OCI-LY3 (cell line): ENCODE measurements at regions not wholly inside any gene's neighbourhood (a gene's known extent, or its start where the extent isn't known, plus 50 kb on each side); places are given as distances from the start of the nearest gene placed in this dataset.

ENCODE experiments used
- H2AFZ ChIP-seq: fragments of 200-600, 300-600 bp; shearing (Covaris generic); 2 replicates; pipeline ENCODE4 v1.6.0; 2014; ENCODE audit warnings: antibody characterized with exemption, low read depth, low read length
- H3K27ac ChIP-seq: fragments of 200-600, 300-600 bp; sonication (generic); 2 replicates; pipeline ENCODE4 v1.5.1; 2014; ENCODE audit warnings: mild to moderate bottlenecking, low read length, moderate library complexity, mixed read lengths
- H3K27me3 ChIP-seq: fragments of 200-600, 300-600 bp; sonication (generic); 2 replicates; pipeline ENCODE4 v1.6.1; 2014; ENCODE audit warnings: low read depth, low read length, mixed read lengths
- H3K36me3 ChIP-seq: fragments of 200-600, 300-600 bp; sonication (generic); replicated peaks from 2 replicates; pipeline ENCODE3; 2014; ENCODE audit warnings: low read depth, low read length, mixed read lengths
- H3K4me1 ChIP-seq: fragments of 300-600, 200-600 bp; sonication (generic); 2 replicates; pipeline ENCODE4 v1.6.1; 2014; ENCODE audit warnings: low read length, mixed read lengths
- H3K4me2 ChIP-seq: fragments of 200-600, 300-600 bp; sonication (generic); 2 replicates; pipeline ENCODE4 v1.6.1; 2014; ENCODE audit warnings: low read length, mixed read lengths
- H3K4me3 ChIP-seq: fragments of 300-600, 200-600 bp; sonication (generic); 2 replicates; pipeline ENCODE4 v1.5.1; 2014; ENCODE audit warnings: antibody characterized with exemption, mild to moderate bottlenecking, low read length, moderate library complexity
- H3K79me2 ChIP-seq: fragments of 300-600, 200-600 bp; shearing (Covaris generic); 2 replicates; pipeline ENCODE4 v1.6.1; 2014; ENCODE audit warnings: mild to moderate bottlenecking, low read length, mixed read lengths
- H3K9ac ChIP-seq: fragments of 300-600, 200-600 bp; shearing (Covaris generic); 2 replicates; pipeline ENCODE4 v1.6.0; 2014; ENCODE audit warnings: mild to moderate bottlenecking, low read length, moderate library complexity
- H3K9me3 ChIP-seq: fragments of 200-600, 300-600 bp; shearing (Covaris generic); 2 replicates; pipeline ENCODE4 v1.6.1; 2014; ENCODE audit warnings: low read length, mixed read lengths; ENCODE audit not compliant: insufficient read depth
- H4K20me1 ChIP-seq: fragments of 200-600, 300-600 bp; sonication (generic); 2 replicates; pipeline ENCODE4 v1.6.1; 2016; ENCODE audit warnings: low read length, mixed read lengths; ENCODE audit not compliant: insufficient read depth
- EZH2phosphoT487 ChIP-seq: fragments of 200-600 bp; shearing (Covaris generic); IDR thresholded peaks from 2 replicates; pipeline ENCODE4 v1.6.1; 2018; ENCODE audit warnings: antibody characterized with exemption, mixed run types, low read depth
- TF ChIP-seq, protein P1 (sequence below): fragments of 200-600, 300-600 bp; sonication (generic); IDR thresholded peaks from 2 replicates; pipeline ENCODE4 v1.5.1; 2014; ENCODE audit warnings: antibody characterized with exemption, low read length, low read depth

DNA sequence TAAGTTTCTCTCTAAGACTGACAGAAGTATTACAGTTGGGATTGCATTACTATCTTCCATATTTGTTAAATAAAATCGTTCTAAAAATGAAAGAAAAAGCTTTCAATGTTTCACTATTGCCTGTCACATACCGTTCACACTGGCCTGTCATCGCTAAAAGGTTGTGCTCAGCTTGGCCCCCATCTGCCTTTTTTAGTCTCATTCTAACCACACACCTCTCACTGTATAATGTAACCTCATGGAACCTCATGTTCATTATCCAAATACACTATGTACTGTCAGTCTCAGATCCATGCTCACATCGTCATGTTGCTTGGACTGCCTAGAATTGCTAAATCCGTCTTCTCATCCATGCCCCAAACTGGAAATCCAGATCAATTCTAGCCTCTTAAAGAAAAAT lies 637.8 kb upstream of the ROBO1 start:
- no peak overlapping the region for H3K4me3 ChIP-seq
- no peaks in the 10 kb centered on the region for H3K27me3 ChIP-seq
- no peak overlapping the region for H3K4me2 ChIP-seq
- peaks cover 7% of the 10 kb centered on the region; the same call in 1 of the 2 replicates for H3K4me1 ChIP-seq
- no peak overlapping the region for H2AFZ ChIP-seq
- no peak overlapping the region for H3K9ac ChIP-seq
- H3K36me3 ChIP-seq, result no peaks in the 10 kb centered on the region
- H3K27ac ChIP-seq, result no peak overlapping the region
- TF ChIP-seq, protein P1, sequence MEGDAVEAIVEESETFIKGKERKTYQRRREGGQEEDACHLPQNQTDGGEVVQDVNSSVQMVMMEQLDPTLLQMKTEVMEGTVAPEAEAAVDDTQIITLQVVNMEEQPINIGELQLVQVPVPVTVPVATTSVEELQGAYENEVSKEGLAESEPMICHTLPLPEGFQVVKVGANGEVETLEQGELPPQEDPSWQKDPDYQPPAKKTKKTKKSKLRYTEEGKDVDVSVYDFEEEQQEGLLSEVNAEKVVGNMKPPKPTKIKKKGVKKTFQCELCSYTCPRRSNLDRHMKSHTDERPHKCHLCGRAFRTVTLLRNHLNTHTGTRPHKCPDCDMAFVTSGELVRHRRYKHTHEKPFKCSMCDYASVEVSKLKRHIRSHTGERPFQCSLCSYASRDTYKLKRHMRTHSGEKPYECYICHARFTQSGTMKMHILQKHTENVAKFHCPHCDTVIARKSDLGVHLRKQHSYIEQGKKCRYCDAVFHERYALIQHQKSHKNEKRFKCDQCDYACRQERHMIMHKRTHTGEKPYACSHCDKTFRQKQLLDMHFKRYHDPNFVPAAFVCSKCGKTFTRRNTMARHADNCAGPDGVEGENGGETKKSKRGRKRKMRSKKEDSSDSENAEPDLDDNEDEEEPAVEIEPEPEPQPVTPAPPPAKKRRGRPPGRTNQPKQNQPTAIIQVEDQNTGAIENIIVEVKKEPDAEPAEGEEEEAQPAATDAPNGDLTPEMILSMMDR, result no peak
- no peak for TF ChIP-seq EZH2phosphoT487
- no peaks in the 10 kb centered on the region for H4K20me1 ChIP-seq
- H3K9me3 ChIP-seq, result no peaks in the 10 kb centered on the region
- H3K79me2 ChIP-seq, result no peaks in the 10 kb centered on the region

DNA sequence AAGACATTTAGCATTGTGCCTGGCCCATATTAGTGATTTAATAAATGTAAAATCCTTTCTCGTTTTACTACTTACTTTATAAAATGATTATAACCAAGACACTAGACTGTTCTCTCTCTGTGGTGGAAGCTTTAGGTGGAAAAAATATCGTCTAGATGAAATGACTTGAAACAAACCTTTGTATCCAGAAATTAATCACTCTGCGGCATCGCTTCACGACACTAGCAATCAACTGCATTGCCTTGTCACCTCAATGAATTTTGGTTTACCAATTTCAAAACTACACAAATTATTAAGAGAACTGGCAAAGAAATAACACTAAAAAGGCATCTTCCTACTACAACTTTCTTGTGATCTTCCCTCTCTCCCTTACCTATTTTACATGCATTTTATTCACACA lies 627.2 kb upstream of the ROBO1 start:
- no peak overlapping the region for H2AFZ ChIP-seq
- H3K27me3 ChIP-seq, result no peaks in the 10 kb centered on the region
- TF ChIP-seq EZH2phosphoT487, result no peak
- TF ChIP-seq, protein P1, result no peak
- H3K36me3 ChIP-seq, result no peaks in the 10 kb centered on the region
- H3K79me2 ChIP-seq, result no peaks in the 10 kb centered on the region
- H3K4me3 ChIP-seq, result peak overlapping the region; percentile 45
- H3K4me1 ChIP-seq, result peaks cover 41% of the 10 kb centered on the region
- H3K27ac ChIP-seq, result peak overlapping the region; percentile 87
- no peaks in the 10 kb centered on the region for H4K20me1 ChIP-seq
- no peaks in the 10 kb centered on the region for H3K9me3 ChIP-seq
- peak overlapping the region; percentile 68 for H3K4me2 ChIP-seq
- H3K9ac ChIP-seq, result peak overlapping the region; percentile 41

DNA sequence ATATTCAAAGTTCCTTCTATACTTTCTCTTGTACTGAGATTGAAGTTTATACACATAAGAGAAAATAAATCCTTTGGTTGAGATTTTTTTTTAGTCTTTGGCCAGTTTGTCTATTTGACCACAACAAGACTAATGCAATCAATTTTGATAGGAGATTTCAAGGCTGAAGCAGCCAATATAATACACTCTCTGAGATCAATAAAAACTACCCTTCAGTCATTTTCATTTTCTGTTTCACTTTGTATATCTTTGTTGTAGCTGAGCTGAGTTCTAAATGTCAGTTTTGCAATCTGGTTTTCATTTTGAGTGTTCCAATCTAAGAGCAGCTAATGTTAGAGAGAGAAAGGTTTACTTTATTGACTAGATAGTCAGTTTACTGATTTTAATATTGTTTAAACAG lies 623.8 kb upstream of the ROBO1 start:
- TF ChIP-seq, protein P1, result no peak
- TF ChIP-seq EZH2phosphoT487, result no peak
- no peak overlapping the region for H3K27ac ChIP-seq
- no peaks in the 10 kb centered on the region for H3K9me3 ChIP-seq
- H3K27me3 ChIP-seq, result no peaks in the 10 kb centered on the region
- H3K79me2 ChIP-seq, result no peaks in the 10 kb centered on the region
- no peak overlapping the region; the same call in 1 of the 2 replicates for H3K4me2 ChIP-seq
- no peak overlapping the region for H3K4me3 ChIP-seq
- H4K20me1 ChIP-seq, result no peaks in the 10 kb centered on the region
- H3K36me3 ChIP-seq, result no peaks in the 10 kb centered on the region
- no peak overlapping the region for H2AFZ ChIP-seq
- no peak overlapping the region for H3K9ac ChIP-seq
- peaks cover 39% of the 10 kb centered on the region for H3K4me1 ChIP-seq

DNA sequence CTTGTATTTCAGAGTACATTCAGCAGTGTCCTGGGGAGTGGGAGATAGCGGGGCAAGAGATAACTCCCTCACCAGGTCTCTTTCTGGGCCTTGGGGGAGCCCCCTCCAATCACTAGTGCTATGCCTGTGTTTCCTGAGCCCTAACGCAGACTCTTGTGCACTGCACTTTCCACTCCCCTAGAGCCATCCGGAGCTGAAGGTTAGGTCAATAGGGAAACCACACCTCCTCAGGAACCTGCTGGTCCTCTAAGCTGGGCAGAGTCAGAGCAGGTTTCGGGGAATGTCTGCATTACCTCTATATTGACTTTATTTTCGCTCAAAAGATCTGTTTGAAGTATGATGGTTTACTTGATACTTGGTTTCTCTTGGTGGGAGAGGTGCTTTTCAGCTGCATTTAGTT lies 617.0 kb upstream of the ROBO1 start:
- no peak overlapping the region for H3K4me2 ChIP-seq
- no peaks in the 10 kb centered on the region for H3K9me3 ChIP-seq
- 0 out of 2 replicates have a peak overlapping the region, but pooled peaks have one; percentile 15 for H2AFZ ChIP-seq

More for the DNA sequence above, 617.0 kb upstream of the ROBO1 start:
- no peaks in the 10 kb centered on the region for H3K79me2 ChIP-seq
- H4K20me1 ChIP-seq, result no peaks in the 10 kb centered on the region
- no peak overlapping the region for H3K9ac ChIP-seq
- H3K4me1 ChIP-seq, result no peaks in the 10 kb centered on the region
- no peak overlapping the region for H3K4me3 ChIP-seq
- H3K36me3 ChIP-seq, result no peaks in the 10 kb centered on the region
- no peak overlapping the region for H3K27ac ChIP-seq
- TF ChIP-seq, protein P1, result no peak
- no peak for TF ChIP-seq EZH2phosphoT487
- H3K27me3 ChIP-seq, result no peaks in the 10 kb centered on the region
